Ishikawa (cell line): ENCODE measurements at regions not wholly inside any gene's neighbourhood (a gene's known extent, or its start where the extent isn't known, plus 50 kb on each side); places are given as distances from the start of the nearest gene placed in this dataset.

ENCODE experiments used
- CEBPB ChIP-seq: IDR thresholded peaks from 2 replicates; pipeline ENCODE4 v1.6.1; 2012
- CREB1 ChIP-seq: IDR thresholded peaks from 2 replicates; pipeline ENCODE4 v1.6.1; 2012; ENCODE audit warnings: low read depth
- EGR1 ChIP-seq: IDR thresholded peaks from 2 replicates; pipeline ENCODE4 v1.6.1; 2012
- EP300 ChIP-seq: IDR thresholded peaks from 2 replicates; pipeline ENCODE4 v1.6.1; 2012; ENCODE audit warnings: borderline replicate concordance
- FOXM1 ChIP-seq: IDR thresholded peaks from 2 replicates; pipeline ENCODE4 v1.6.1; 2012; ENCODE audit warnings: low read depth, borderline replicate concordance
- NFIC ChIP-seq: IDR thresholded peaks from 2 replicates; pipeline ENCODE4 v1.6.1; 2012
- RAD21 ChIP-seq: IDR thresholded peaks from 2 replicates; pipeline ENCODE4 v1.6.1; 2012; ENCODE audit warnings: low read depth
- TAF1 ChIP-seq: IDR thresholded peaks from 2 replicates; pipeline ENCODE4 v1.6.1; 2012; ENCODE audit warnings: low read depth, mild to moderate bottlenecking
- TCF12 ChIP-seq: IDR thresholded peaks from 2 replicates; pipeline ENCODE4 v1.6.1; 2012; ENCODE audit warnings: low read depth
- TEAD4 ChIP-seq: IDR thresholded peaks from 2 replicates; pipeline ENCODE4 v1.6.1; 2012
- YY1 ChIP-seq: IDR thresholded peaks from 2 replicates; pipeline ENCODE4 v1.6.1; 2012; ENCODE audit warnings: low read depth
- ZBTB7A ChIP-seq: IDR thresholded peaks from 2 replicates; pipeline ENCODE4 v1.6.1; 2012; ENCODE audit warnings: low read depth
- TF ChIP-seq, protein P1 (sequence below): IDR thresholded peaks from 2 replicates; pipeline ENCODE4 v1.6.1; 2012; ENCODE audit warnings: low read depth, mild to moderate bottlenecking
- TF ChIP-seq, protein P2 (sequence below): IDR thresholded peaks from 2 replicates; pipeline ENCODE4 v1.6.1; 2012

DNA sequence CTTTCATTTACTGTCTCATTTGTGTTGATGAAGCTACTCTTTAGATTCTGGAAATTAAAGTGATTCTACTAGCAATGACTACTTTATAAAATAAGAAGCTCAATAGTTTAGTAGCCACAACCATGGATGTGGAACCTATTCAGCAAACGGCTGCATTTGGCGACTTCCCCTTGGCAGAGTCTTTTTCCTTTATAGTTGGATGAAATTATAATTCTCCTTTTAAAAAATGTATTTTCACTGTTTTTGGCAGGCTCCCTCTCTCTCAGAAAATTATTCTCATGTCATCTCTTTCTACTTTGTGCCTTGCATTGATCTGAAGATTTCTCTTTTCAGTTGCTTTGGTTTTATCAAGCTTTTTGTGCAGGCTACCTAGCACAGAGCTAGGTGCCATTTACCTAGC is 50.6 kb upstream of the KCNN2 start:
- TF ChIP-seq TCF12: no peak
- TF ChIP-seq, protein P1, sequence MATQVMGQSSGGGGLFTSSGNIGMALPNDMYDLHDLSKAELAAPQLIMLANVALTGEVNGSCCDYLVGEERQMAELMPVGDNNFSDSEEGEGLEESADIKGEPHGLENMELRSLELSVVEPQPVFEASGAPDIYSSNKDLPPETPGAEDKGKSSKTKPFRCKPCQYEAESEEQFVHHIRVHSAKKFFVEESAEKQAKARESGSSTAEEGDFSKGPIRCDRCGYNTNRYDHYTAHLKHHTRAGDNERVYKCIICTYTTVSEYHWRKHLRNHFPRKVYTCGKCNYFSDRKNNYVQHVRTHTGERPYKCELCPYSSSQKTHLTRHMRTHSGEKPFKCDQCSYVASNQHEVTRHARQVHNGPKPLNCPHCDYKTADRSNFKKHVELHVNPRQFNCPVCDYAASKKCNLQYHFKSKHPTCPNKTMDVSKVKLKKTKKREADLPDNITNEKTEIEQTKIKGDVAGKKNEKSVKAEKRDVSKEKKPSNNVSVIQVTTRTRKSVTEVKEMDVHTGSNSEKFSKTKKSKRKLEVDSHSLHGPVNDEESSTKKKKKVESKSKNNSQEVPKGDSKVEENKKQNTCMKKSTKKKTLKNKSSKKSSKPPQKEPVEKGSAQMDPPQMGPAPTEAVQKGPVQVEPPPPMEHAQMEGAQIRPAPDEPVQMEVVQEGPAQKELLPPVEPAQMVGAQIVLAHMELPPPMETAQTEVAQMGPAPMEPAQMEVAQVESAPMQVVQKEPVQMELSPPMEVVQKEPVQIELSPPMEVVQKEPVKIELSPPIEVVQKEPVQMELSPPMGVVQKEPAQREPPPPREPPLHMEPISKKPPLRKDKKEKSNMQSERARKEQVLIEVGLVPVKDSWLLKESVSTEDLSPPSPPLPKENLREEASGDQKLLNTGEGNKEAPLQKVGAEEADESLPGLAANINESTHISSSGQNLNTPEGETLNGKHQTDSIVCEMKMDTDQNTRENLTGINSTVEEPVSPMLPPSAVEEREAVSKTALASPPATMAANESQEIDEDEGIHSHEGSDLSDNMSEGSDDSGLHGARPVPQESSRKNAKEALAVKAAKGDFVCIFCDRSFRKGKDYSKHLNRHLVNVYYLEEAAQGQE: no peak
- no peak for TF ChIP-seq TAF1
- TF ChIP-seq, protein P2, sequence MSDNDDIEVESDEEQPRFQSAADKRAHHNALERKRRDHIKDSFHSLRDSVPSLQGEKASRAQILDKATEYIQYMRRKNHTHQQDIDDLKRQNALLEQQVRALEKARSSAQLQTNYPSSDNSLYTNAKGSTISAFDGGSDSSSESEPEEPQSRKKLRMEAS: no peak
- no peak for TF ChIP-seq EP300
- TF ChIP-seq FOXM1: no peak
- no peak for TF ChIP-seq YY1
- no peak for TF ChIP-seq TEAD4
- no peak for TF ChIP-seq CREB1
- no peak for TF ChIP-seq RAD21
- TF ChIP-seq EGR1: no peak
- no peak for TF ChIP-seq NFIC
- TF ChIP-seq CEBPB: no peak
- TF ChIP-seq ZBTB7A: no peak
